ENCODE measurements at regions not wholly inside any gene's neighbourhood (a gene's known extent, or its start where the extent isn't known, plus 50 kb on each side); places are given as distances from the start of the nearest gene placed in this dataset.

DNA sequence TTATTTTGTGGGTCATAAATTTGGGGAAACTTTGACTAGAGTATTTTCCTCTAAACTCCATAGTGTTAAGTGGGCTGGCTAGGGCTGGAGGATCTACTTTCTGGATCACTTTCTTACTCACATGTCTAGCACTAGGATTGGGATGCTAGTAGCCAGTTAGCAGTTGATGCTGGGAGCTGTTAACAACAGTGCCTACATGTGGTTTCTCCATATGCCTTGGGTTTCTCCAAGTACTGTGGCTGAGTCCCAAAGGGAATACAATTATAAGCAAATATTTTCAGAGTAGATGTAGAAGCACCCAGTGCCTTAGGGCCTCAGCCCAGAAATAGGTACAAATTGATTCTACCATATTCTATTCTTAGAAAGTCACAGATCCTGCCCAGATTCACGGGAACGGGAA is 1614.9 kb downstream of the ARAP2 start:
- DNase-seq (ENCODE audit: low spot score) (no peak), ATAC-seq (ENCODE audit: low FRiP score) (no peak)
- TF ChIP-seq, protein P1, sequence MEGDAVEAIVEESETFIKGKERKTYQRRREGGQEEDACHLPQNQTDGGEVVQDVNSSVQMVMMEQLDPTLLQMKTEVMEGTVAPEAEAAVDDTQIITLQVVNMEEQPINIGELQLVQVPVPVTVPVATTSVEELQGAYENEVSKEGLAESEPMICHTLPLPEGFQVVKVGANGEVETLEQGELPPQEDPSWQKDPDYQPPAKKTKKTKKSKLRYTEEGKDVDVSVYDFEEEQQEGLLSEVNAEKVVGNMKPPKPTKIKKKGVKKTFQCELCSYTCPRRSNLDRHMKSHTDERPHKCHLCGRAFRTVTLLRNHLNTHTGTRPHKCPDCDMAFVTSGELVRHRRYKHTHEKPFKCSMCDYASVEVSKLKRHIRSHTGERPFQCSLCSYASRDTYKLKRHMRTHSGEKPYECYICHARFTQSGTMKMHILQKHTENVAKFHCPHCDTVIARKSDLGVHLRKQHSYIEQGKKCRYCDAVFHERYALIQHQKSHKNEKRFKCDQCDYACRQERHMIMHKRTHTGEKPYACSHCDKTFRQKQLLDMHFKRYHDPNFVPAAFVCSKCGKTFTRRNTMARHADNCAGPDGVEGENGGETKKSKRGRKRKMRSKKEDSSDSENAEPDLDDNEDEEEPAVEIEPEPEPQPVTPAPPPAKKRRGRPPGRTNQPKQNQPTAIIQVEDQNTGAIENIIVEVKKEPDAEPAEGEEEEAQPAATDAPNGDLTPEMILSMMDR (IDR thresholded peaks at IDR 0.05) = no peak

DNA sequence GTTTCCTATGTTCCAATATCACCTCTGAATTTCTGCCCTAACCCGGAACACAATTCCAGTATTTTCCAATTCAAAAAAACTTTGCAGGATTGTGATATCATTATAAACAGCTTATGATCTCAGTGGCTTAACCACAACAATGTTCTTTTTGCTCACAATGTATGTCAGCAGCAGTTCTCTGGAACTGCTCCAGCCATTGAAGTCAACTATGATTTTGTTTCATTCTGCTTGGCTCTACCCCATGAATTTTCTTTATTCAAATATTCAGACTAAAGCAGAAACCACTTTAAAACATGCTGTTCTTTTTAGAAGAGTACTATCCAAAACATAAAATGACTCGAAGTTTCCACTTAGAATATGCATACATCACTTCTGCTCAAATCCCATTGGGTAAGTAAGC is 1611.1 kb downstream of the ARAP2 start:
- DNase-seq (ENCODE audit: low spot score) = no peak

DNA sequence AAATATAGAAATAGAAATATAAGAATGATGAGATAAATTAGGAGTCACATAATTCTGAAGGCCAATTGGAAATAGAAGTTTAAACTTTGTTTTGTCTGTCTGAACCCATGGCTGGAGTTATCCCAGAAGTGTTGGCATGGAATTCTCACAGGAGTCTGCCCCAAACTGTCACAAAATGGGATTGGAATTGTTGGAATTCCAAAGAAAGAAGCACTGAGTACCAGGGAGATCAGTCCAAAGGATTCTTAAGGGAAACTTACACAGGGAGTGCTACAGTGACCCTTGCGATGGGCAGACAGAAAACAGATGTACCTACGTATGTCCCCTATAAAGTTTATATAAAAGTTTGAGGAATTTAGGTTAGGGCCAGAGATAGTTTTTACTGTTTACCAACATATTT is 1607.7 kb downstream of the ARAP2 start:
- DNase-seq (ENCODE audit: low spot score) = no peak
- TF ChIP-seq, protein P1 (IDR thresholded peaks at IDR 0.05) = no peak
- ATAC-seq (ENCODE audit: low FRiP score) = no peak

More for the DNA sequence above, 1611.1 kb downstream of the ARAP2 start:
- TF ChIP-seq, protein P1 (IDR thresholded peaks at IDR 0.05) = no peak
- ATAC-seq (ENCODE audit: low FRiP score) = no peak

DNA sequence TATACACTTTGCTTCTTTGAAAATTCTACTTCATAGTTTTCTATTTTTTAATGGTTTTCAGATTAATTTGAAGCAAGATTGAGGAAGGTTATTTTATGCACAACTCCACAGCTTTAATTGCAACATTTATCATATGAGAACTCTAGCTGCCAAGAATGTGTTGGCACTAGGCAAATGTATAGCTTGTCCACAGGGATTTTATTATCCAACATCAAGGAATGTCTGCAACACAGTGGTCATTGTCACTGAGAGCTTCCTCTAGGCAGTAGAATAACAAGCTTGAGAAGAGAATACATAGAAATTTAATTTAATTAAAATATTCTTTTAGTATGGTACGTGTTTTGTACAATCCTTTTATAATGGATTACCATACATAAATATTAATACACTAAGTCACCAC is 1600.8 kb downstream of the ARAP2 start:
- ATAC-seq (ENCODE audit: low FRiP score) (no peak), DNase-seq (ENCODE audit: low spot score) (no peak)
- TF ChIP-seq, protein P1 (IDR thresholded peaks at IDR 0.05) = no peak

DNA sequence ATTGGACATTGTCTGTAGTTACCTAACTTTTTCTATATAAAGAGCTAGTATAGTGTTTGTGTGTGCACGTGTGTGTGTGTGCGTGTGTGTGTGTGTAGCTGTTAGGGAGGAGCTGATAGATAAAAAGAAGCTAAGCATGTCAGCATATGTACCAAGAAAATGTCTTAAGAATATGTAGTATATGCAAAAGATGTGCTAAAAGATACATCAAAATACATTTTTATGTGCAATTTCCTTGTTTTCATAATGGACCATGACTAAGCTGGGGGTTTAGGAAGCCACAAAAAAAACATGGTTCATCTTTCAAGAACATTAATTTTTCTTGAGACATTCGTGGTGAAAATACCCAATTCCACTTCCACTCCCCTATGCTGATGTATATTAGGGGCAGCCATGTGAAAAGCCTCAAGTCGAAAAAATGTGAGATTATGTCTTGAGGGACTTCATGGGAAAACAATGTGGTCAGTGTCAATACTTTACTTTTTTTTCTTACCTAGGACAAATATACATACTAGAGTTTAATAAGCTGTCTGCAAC is 1599.7 kb downstream of the ARAP2 start:
- no peak for DNase-seq (ENCODE audit: low spot score)
- ATAC-seq (ENCODE audit: low FRiP score) = no peak
- TF ChIP-seq, protein P1 (IDR thresholded peaks at IDR 0.05) = no peak

DNA sequence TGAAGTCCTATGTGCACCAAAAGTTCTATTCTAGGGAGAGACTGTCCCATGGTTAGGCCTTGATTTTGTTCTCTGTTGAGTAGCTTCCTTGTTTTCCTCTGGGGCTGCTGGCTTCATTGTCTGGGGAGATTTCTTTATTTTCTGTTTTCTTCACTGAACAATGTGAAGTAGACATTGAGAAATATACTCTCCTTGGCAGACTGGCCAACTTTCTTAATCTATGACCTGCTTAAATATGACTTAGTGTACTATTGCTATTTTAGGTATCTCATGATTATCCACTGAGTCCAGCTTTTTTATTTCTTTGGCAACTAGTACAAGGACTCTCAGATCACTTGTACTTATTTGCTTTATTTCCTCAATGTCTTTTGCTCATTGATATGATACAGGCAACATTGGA is 1594.6 kb downstream of the ARAP2 start:
- no peak for DNase-seq (ENCODE audit: low spot score)
- no peak for ATAC-seq (ENCODE audit: low FRiP score)
- TF ChIP-seq, protein P1 (IDR thresholded peaks at IDR 0.05) = no peak

DNA sequence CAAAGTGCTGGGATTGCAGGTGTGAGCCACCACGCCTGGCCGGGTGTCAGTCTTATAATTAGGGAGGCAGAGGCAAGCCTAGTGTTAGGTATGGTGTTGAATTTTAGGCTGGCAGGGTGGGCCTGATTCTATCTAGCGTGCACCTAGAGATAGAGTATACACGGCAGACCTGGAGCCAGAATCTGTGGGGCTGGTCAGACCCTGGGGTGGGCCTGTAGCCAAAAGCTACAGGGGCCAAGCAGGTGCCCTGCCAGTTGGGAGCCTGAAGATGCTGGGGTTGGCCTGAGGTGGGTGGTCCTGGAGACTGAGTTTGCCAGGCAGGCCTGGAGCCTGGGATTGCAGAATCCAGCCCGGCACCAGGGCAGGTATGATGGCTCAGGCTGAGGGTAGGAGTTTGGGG is 1580.3 kb downstream of the ARAP2 start:
- no peak for DNase-seq (ENCODE audit: low spot score)
- TF ChIP-seq, protein P1 (IDR thresholded peaks at IDR 0.05) = no peak
- no peak for ATAC-seq (ENCODE audit: low FRiP score)

Data from omental fat pad (tissue), 3 donors.